ENCODE measurements at regions not wholly inside any gene's neighbourhood (a gene's known extent, or its start where the extent isn't known, plus 50 kb on each side); places are given as distances from the start of the nearest gene placed in this dataset.

DNA sequence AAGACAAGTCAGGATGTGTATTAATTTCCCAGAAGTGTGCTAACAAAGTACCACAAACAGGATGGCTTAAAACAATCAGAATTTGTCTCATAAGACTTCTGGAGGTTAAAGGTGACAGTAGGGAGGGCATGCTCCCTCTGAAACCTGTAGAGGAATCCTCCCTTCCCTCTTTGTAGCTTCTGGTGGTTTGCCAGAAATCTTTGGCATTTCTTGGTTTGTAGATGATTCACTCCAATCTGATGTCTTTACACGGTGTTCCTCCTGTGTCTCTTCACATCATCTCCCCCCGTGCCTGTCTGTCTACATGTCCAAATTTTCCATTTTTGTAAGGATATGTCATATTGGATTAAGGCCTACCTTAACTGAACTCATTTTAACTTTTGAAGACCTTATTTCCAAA is 471.5 kb downstream of the ZNF608 start:
- DNase-seq (ENCODE audit: low spot score), result no peak

DNA sequence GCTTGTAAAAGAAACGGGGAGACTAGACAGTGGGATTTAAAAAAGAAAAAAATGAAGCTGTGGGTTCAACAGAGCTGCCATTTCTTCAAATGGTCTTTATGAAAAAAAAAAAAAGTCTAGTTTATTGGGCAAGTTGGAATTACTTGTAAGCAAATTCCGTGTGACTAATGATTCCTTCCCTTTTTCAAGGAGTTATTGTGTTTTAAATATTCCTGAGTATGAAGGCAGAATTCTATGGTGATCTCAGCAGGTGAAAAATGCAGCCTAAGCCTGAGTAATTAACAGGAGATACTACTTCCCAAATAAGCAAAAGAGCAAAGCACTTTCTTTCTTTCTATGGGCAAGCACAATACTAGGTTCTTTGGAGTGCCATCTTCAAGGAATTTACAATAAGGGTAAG is 481.9 kb downstream of the ZNF608 start:
- no peak for DNase-seq (ENCODE audit: low spot score)

DNA sequence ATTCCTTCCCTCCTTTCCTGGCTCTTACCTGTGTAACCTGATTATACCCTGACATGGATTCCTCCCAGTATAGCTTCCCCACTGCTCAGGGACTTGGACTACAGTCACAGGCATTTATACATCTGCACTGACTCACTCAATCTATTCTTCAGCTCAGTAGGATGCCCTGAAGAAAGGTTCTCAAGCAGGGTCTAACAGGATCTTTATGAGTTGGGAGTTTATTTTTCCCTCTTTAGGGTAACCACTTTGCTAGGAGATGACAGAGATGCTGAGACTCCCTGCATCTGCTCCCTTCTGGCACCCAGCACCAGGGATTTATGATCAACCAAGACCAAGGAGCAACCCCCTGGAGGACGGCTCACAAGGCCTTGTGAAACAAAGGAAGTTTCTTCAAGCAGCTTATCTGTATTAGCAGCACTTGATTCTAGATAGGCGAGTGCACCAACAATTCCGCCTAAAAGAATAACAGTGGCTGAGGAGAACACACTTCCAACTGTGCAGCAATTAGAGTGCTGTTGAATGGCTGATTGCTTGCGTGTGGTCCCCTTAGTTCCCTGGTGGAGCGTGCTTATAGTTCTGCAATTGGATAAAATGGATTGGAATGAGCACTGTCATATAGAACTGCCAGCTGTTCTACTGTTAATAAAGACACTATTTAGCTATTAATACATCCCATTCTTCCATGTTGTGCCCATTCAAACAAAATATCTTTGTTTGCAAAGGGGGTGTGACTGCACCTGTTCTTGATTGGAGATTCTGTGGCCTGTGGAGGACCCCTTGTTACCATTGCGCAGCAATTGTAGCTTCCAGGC is 482.6 kb downstream of the ZNF608 start:
- peak; percentile 44 for DNase-seq (ENCODE audit: low spot score)

DNA sequence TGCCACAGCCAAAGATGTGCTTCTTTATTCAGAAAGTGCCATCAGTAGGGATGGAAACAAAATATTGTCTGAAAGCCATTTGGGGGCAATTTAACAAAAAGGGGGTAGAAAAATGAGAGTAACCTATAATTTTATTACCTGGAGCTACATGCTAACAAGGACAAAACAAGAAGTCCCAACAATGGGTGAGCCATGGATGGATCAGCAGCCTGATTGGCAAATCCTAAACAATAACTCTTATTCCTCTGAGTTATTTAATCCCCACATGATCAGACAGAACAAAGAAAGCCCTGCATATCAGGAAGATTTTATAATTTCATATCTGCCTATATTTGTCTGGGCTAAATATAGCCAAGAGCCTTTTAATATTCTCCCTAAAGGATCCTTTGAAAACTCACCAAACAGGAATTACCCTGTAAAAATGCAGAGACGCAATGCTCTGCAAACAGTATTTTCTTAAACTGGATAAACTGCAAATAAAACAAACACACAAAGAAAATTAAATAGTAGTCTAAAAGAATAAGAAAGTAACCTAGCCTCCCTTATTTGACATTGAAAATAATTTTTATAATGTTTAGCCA is 483.4 kb downstream of the ZNF608 start:
- no peak for DNase-seq (ENCODE audit: low spot score)

DNA sequence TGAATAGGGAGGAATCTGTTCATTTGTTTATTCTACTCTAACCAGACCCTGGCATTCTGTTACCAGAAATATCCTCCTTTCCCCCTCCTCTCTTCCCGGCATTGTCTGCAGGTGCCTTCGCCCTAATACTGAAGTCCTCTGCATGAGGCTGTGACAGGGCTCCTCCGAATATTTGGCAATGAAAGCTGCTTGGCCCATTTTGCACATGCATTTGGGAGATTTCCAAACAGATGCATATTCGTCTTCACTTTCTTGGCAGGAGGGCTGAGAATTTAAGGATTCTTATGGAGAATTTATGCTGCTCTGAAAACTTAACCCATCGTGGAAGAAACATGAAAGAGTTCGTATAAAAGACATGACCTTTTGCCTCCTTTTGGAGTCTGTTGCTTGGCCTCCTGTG is 484.0 kb downstream of the ZNF608 start:
- no peak for DNase-seq (ENCODE audit: low spot score)

DNA sequence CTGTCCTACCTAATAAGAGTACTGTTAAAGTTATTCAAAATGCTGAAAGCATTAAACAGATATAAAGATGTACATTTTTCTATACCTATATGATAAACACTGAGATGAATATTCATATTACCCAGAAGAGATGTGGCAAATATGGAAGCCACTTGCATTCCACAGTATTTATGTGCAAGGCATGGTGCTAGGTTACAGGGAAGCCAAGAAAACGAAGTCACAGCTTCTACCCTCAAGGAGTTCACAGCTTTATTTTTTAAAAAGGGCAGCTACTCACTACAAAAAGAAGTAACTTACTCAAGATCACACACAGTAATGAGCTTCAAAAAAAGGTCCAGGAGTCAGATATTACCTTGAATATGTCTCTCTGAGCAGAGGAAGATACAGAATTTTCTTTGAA is 484.6 kb downstream of the ZNF608 start:
- no peak for DNase-seq (ENCODE audit: low spot score)

DNA sequence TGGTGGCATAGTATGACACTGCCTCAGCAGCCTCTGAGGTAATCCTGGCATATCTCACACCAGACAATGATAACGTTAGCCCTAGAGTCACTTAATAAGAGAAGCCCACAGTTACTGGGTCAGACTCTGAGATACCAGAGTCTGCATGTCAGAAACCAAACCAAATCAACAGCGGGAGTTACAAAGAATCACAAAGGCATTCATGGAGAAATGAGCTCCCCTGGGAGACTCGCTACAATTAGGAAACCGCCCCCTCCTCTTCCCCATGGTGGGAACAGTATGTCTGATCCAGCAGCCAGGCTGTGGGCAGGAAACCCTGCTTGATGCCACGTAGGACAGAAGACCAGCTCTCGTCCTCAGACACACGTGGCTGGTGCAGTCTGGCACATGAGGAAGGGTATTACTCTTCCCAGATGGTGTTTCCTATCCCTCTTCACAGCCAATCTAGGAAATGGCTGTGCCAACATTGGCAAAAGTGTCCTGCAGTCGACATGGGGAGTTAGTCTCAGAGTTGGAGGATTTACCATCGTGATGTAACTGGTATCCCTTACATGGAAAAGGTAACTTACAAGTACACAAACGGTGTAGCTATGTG is 485.4 kb downstream of the ZNF608 start:
- DNase-seq (ENCODE audit: low spot score), result no peak

DNA sequence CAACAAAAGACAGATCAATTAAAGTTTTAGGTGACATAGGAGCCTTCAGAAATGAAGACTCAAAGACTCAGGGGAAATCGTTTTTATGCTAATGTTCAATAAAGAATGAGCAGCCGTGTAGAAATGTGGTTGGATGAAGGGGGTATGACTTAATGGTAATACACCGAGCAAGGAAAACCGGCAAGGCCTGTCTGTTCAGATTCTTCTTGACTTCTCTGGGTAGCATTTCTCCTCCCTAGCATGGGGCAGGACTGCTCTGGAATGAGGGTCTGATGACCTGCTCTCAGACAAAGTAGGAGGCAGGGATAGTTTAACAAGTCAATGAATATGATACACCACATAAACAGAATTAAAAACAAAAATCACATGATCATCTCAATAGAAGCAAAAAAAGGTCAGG is 487.4 kb downstream of the ZNF608 start:
- no peak for DNase-seq (ENCODE audit: low spot score)

DNA sequence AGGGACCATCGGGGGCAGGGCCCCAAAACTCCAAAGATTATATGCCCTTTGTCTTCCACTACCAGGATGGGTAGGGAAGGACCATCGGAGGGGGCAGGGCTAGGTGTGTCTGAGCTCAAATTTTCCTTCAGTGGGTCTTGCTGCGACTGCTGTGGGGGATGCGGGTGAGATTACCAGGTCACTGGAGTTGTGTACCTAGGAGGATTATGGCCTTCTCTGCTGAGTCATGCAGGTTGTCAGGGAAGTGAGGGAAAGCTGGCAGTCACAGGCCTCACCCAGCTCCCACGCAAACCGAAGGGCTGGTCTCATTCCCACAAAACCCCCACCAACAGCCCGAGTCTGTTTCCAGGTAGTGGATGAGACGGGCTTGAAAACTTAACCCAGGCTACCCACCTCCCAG is 489.4 kb downstream of the ZNF608 start:
- DNase-seq (ENCODE audit: low spot score), result no peak

DNA sequence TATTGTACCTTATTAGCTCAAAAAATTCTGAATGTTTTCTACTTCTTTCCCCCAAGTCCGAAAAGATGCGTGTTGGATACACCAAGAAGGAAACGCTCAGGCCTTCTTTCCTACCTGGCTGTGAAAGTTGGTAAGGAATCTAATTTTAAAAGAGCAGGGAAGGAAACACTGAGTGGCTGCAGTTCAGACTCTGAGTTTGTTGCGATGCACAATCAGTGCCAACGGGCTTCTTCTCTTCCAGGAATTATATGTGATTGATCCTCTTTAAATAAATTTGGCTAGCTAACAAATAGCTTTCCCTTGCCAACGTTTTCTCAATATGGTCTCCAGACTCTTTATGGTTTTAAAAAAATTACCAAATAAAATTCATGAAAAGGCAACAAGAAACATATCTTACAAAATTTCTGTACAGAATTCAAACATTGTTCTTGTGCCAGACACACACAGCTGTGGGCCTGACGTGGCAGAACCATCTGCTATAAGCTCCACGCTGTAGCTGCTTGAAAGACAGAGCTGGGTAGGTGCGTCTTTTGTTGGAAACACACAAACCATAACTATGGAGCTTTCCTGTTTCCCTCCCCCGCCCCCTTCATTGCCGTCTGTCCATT is 493.1 kb downstream of the ZNF608 start:
- no peak for DNase-seq (ENCODE audit: low spot score)

DNA sequence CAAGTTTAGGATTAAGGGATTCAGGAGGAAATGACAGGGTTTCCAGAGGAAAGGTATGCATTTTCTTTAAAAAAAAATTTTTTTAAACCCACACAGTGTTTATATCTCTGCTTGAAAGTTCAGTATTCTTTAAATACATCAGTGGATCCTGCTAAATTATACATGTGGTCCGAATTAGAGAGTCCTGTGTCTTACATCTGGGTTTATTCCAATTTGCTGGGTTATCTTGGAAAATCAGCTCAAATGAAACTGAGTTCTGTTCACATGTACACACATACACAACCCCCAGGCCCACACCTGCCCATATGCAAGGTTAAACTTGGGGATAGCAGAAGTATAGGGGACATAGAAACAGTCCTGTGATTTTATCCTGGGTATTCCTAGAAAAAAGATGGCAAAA is 493.7 kb downstream of the ZNF608 start:
- DNase-seq (ENCODE audit: low spot score), result no peak

DNA sequence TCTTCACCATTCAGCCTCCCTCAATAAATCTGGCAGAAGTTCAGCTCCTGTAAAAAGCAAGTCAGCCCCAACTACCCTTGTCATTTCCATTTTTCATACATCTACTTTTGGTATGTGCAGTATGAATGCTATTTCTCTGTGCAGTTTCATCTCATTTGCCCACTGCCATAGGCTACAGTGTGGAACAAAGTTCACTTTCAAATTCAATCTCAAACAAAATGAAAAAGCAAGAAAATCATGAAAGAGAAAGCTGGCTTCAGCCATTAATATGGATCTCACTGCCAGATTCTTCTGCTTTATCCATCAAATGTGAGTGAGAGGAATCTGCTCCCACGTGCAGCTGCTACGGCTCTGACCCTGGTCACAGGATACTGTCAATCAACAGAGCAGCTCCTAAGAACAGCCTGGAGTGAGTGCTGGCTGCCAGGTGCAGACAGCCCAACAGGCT is 494.2 kb downstream of the ZNF608 start:
- no peak for DNase-seq (ENCODE audit: low spot score)

DNA sequence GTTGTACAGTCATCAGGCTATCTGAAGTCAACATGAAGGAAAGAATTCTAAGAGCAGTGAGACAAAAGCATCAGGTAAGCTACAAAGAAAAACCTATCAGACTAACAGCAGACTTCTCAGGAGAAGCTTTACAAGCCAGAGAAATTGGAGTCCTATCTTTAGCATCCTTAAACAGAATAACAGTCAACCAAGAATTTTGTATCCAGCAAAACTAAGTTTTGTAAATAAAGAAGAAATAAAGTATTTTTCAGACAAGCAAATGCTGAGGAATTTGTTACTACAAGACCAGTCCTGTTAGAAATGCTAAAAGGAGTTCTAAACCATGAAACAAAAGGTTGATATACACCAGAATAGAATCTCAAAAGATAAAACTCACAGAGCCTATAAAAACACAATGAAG is 501.2 kb downstream of the ZNF608 start:
- no peak for DNase-seq (ENCODE audit: low spot score)

DNA sequence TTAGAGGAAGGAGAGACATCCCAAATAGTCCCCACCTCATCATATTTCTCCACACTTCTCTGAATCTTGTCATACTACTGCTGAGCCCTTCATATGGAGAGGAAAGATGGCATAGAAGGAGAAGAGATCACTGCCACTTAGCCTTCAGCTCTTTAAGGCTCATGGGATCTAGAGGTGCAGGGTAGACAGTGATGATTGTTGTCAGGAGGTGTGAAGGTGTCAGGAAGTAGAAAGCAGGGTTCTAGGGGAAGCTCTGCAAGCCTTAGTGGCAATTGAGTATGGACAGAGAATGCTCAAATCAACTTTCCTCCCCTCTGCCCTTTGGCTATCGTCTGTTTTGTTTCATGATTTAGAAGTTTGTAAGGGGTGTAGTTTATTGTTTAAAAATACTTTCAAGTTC is 505.7 kb downstream of the ZNF608 start:
- no peak for DNase-seq (ENCODE audit: low spot score)

DNA sequence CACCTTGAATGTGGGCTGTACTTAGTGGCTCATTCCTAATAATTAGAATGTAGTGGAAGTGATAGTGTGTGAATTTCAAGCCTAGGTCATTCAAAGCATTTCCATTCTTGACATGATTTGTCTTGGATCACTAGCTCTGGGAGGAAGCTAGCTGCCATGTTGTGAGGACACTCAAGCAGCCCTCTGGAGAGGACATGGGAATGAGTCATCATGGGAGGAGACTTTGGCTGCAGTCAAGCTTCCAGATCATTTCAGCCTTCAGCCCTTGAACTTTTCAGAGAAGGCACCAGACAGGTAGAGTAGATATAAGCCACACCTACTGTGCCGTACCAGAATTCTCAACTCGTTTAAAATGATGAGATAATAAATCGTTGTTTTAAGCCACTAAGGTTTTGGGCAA is 506.9 kb downstream of the ZNF608 start:
- no peak for DNase-seq (ENCODE audit: low spot score)

DNA sequence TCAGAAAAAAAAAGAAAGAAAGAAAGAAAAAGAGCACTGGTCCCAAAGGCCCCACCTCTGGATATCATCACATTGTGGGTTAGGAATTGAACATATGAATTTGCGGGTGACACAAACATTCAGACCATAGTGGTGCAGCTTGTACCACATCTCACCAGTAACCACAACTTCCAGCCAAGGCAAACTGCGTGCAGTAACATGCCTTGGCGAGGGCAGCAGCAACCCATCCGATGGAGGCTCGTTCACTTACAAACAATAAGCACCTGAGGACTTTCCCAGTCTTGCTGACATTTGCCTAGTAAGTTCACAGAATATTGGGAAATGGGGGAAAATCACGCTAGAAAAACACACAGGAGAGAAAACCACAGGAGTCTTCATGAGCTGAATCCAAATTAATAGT is 508.1 kb downstream of the ZNF608 start:
- no peak for DNase-seq (ENCODE audit: low spot score)

DNA sequence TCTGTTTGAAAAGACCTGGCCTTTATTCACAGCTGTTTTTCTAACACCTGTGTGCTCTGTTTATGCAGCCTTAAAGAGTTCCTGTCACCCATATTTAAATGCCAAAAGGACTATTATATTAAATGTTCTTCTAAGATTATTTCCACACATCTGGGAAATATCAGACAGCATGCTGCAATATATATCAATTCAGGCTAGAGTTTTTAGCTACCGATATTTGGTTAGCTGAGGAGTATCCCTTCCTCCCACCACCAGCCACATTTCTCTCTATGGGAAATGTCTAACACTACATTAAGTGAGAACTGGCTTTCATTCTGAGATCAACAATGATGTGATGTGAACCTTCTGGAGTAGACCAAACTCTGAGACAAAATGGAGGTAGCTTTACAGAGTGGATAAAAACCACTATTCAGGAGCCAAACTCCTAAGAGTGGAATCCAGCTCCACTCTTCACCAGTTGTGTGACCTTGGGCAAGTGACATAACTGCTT is 509.2 kb downstream of the ZNF608 start:
- no peak for DNase-seq (ENCODE audit: low spot score)

DNA sequence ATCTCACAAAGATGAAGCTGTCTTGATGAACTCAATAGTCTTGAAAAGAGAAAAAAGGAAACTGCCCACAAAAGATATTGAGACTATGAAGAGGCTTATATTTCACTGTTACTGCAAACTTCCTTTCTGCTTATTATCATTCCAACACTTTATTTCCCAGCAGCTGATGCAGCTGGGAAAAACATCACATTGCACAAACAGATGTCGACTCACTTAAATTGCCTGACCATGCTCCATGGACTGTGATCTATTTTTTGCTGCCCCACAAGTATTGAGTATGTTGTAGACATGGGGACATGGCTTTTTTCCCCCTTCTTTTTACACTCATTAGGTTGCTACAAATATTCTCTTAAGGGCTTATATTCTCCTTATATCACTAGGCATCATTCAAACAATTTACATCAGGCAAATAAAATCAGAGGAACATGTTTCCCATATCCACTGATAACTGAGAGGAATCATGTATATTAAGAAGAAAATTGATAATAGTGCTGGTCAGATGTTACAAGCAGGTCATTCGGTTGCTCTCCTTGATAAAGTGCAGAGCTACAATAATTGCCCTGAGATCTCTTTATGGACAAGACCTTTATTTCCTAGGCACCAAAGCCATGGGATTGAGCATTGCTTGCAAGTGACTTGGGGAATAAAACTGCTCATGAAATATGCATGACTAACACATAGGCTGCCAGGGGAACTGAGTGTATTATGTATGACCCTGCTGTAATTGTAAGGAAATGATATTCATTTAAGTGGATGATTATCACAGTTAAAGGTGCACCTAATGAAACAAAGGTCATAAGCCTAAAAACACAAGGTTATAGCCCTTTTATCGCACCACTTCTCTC is 509.9 kb downstream of the ZNF608 start:
- DNase-seq (ENCODE audit: low spot score), result no peak

DNA sequence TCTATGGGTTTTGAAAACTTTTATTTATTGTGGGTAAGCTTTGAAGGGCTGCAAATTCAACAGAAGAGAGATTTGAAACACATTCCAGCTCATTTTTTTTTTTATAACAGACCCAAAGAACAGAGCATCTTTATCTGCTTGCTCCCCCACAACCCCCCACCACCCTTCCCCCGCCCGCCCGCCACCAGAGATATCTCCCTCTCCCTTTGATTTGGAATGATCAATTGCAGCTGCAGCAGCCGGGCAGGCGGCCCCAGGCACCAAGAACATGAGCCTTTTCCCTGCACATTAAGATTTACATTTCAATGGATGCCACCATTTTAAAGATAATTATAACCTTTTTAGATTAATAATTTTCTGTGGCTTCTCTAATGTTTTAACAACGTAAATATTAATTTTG is 510.9 kb downstream of the ZNF608 start:
- DNase-seq (ENCODE audit: low spot score), result no peak

DNA sequence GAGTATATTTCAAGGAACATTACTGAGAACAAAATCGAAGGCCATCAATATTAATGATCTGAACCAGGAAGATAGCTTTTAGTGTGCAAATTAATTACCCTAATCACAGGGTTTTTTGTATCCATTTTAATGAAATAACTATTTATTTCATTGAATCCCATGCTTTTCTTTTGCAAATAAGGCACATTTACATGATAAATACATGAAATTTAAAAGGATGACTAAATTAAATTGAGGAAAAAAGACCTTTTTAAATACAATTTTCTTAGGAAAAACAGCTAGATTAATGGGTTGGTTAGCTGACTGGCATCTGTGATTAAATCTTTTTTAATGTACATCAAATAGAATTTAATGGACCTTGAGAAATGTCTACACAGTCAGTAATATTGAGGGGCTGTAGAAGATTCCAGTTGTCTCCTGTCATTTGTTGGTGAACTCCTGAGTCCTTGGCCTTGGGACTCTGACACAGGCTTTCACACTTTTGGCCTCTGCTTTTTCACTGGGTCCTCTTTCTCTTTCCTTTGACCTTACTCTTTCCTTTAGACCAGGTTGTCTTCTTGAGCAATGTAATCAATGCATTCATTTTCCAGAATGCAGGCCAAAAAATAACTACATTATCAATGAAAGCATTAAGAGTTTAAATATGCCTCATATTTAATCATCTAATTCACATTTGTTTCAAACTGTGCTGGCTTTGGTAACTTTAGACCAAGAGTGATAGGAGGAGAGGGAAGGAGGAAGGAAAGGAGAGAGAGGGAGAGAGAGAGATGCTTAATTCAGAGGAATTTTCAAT is 511.5 kb downstream of the ZNF608 start:
- DNase-seq (ENCODE audit: low spot score), result no peak

Measured in ureter (tissue), 1 donor.